Muscle of back (tissue), 3 donors: ENCODE measurements at regions not wholly inside any gene's neighbourhood (a gene's known extent, or its start where the extent isn't known, plus 50 kb on each side); places are given as distances from the start of the nearest gene placed in this dataset.
"Not testable (repeated sequence)": the region's sequence is repeated elsewhere in the genome, so short reads cannot be mapped to it uniquely, and the experiment has no call there.

Experiments used
- DNase-seq, 3 donors: peaks; one replicate each; pipeline versions ENCODE4 v3.0.0 to v3.0.0-alpha.2; 2013

DNA sequence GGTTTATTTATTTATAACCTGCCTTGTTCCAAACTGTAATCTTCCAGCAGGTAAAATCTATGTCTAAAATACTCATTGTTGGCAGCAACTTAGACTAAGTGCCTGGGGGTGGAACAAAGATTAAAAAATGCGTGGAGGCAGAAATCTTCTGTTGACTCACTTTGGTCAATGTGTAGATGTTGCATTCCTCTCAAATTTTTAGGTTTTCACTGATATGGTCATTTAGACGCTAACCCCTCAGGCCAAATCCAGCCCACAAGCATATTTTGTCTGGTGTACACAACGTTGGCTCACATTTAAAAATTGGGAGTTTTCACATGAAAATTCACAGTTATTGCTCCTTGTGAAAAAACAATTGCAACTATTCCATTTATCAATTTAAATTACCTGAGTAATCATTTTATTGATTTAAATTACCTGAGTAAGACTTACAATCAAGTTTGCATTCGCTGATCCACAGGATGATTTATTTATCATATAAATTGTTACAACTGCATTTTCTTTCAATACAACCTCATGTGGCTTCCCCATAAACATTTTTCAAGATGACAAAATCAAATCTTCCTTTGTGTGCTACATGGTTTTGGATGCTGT, 564.2 kb downstream of the TSN start:
- DNase-seq = no peak

- DNase-seq = no peak
Measured at GRCh38 chr2:122322815-122323214, 567.4 kb downstream of the TSN start.

DNA sequence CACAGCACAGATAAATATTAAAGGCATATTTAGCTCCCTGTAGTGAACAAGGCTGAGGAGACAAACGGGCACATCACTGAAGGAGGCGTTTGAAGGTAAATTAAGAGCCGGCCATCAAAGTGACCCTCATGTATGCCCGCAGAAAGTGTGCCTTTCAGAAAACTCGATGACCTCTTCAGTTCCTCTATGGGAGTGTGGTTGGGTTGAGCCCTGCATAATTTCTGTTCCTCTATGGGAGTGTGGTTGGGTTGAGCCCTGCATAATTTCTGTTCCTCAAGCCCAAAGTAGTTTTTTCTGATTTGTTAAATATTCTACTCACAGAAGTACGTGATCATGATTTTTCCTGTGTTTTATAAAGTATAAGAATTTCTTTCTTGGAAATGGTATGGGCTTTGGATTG, 568.5 kb downstream of the TSN start:
- DNase-seq = no peak

DNA sequence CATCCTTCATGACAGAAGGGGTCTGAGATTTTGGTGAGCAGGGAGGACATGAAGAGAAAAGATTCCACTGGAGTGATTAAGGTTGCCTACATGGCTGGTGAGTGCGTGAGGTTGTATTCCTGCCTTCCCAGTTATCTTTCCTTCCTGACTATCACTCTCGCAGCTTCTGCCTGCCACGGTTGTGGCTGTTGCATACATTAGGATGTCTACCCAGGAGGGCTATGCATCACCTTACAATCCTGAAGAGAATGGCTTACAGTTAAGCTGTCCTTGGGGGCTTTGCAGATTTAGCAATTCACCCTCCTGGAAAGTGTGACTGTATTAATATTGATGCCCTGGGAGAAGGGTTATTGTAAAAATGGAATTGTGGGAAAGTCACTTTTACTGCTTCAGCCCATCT, 571.0 kb downstream of the TSN start:
- DNase-seq = no peak

- DNase-seq = peak in 1 of 3 donors; percentile 44
Measured at GRCh38 chr2:122328816-122329215, 573.4 kb downstream of the TSN start.

- no peak for DNase-seq
Measured at GRCh38 chr2:122329278-122329677, 573.8 kb downstream of the TSN start.

DNA sequence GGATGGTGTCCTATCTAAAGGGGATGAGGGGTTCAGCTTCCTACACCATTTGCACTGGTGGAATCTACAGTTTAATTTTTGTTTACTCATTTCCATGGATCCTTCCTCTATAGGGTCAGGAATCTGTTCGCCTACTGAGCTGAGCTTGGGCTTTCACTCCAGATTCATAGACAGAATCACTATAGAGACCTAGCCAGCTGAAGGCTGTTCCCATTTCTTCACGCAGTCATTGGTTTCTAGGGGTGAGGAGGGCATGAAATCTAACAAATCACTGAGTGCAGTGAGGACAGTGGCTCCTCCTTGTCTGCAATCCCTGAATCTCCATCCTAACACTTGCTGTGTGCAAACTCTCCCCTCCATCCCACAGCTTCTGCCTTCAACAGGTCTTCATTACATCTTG, 578.5 kb downstream of the TSN start:
- no peak for DNase-seq

DNA sequence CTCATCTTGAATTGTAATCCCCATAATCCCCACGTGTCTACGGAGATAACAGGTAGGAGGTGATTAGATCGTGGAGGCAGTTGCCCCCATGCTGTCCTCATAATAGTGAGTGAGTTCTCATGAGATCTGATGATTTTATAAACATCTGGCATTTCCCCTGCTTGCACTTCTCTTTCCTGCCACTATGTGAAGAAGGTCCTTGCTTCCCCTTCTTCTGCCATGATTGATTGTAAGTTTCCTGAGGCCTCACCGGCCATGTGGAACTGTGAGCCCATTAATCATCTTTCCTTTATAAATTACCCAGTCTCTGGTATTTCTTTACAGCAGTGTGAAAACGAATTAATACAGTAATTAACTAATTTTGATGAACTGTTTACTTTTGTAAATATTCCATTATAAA, 582.5 kb downstream of the TSN start:
- no peak for DNase-seq

DNA sequence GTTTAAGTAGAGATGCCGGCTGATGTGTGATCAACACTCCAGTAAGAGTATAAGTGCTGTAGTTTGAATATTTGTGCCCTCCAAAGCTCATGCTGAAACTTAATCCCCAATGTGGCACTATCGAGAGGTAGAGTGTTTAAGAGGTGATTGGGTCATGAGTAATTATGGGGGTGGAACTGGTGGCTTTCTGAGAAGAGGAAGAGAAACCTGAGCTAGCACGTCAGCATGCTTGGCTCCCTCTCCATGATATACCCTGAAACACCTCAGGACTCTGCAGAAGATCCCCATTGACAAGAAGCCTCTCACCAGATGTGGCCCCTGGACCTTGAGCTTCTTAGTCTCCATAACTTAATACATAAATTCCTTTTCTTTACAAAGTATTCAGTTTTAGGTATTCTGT, 584.8 kb downstream of the TSN start:
- DNase-seq = no peak

DNA sequence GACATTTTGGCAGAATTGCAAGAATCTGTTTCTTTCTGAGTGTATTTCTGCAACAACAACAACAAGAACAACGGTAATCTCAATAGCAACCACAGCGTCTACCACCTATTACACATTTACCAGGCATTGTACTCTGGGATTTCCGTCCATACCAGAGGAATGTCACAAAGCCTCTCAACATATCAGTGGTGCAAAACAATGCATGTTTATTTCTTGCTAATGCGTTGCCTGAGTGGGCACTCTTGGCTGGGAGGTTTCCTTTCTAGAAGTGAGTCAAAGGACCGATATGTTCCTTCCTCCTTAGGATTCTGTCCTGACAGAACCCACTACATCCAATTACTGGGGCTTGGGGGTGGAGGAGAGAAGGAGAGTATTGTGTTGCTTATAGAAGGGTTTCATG, 585.6 kb downstream of the TSN start:
- DNase-seq = no peak

DNA sequence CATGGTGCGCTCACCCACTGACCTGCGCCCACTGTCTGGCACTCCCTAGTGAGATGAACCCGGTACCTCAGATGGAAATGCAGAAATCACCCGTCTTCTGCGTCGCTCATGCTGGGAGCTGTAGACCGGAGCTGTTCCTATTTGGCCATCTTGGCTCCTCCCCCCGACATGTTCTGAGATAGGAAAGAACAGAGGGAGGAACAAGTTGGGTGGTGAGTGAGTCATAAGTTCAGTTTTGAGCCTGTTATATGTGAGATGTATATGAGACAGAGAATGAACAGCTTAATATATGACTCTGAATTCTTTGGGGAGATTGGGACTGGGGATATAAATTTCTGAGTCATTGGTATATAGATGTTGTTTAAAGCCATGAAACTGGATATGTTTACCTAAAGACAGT, 596.7 kb downstream of the TSN start:
- not testable (repeated sequence) for DNase-seq

- no peak for DNase-seq
Measured at GRCh38 chr2:122357998-122358397, 602.5 kb downstream of the TSN start.

DNA sequence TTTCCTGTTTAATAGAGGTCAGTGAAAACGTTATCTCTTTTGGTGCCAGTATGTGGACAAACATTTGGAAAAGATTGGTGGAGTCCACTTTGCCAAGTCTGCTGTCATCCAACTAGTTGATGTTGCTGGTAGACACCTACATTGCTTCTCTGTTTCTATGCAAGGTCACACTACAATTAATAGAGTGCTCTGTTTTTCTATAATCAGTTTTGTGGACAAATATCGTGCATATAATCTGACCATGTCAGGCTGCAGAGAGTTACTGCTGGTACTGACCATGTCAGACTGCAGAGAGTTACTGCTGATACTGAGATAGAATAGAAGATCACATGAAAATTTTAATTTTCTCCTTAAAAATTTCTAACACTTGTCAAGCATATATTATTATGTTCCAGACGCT, 603.3 kb downstream of the TSN start:
- no peak for DNase-seq

DNA sequence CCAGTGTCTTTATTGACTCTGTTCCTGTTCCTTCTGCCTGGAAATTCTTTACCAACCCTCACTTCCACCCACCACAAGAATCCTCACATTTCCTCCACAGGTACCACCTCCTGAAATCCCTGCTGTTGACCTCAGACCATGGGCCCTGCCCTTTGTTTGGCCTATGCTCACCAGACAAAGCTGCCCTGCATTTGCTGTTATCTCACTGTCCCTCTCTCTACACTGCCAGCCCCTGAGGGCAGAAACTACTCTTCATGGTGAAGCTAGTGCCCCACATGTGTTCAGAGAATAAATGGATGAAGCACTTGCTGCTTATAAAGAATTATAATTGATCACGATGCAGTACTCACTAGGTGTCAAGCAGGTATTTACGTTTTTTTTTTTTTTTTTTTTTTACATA, 608.4 kb downstream of the TSN start:
- no peak for DNase-seq

DNA sequence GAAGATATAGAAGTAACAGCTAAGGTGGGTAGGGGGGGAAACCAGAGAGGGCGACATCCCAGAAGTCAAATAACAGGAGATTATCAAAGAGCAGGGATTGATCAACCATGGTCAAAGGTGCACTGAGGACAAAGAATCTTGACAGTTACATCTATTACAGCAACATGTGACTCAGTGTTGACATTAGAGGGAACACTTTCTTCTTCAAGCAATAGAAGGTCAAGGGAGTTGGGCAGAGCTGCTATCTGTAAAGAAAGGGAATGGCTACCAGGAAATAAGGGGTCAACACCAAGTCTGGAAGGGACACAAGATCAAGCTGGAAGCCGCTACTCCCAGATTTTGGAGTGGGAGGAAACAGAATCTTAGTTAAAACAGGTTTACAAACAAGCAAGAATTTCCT, 611.0 kb downstream of the TSN start:
- DNase-seq = peak in 1 of 3 donors; percentile 7

- DNase-seq = peak in 1 of 3 donors; percentile 25
Measured at GRCh38 chr2:122366969-122367645, 611.7 kb downstream of the TSN start.

- DNase-seq = no peak
Measured at GRCh38 chr2:122367646-122368010, 612.2 kb downstream of the TSN start.

DNA sequence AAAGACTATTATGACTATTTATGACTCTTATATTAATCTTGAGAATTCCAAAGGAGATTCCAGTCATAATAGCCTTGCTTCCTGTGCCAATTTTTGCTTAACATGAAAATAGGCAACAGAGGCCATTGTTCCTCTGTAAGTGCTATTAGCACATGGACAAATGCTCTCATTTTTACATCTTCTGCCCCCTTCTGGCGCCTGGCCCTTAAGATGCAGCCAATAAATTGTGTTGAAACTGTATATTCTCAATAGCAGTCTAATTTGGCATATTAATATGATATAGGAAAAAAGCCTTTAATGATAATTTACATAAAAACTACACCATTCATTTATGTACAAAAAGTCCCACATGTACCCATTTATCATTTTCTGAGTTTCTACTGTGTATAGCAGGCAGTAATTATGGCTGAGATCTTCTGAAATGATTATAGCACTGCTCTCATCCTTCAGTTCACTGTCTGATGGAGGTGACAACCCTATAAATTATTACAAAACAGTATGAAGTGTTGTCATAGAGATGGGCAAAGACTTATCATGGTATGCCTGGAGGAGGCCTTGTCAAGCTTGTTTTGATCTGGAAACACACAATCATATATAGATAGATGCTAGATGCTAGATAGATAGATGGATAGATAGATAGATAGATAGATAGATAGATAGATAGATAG, 613.3 kb downstream of the TSN start:
- no peak for DNase-seq

- DNase-seq = peak; percentile 7 to 75 (median 63)
Measured at GRCh38 chr2:122378521-122378920, 623.1 kb downstream of the TSN start.

DNA sequence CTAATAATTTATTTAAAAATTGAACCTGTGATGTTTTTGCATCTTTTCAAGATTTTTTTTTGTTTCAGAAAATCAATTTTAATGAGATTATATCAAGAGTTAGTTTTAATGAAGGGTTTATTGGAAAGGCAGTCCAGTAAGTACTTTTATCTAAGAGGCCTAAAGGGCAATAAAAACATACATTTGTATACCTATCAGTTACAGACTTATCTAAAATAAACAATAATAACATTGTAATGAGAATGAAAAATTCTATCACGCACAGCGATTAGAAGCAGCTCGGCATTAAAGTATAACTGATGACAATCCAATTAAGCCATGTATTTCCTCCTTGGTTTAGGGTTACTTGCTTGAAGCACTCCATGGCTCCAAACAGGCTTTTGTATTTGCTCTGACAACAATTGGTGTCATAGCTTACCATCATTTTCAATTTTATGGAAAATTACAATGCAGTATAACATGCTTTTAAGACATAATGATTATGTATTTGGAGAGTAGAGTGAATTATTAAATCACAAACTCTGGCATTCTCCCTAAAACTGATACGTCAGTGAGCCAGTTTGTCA, 629.4 kb downstream of the TSN start:
- no peak for DNase-seq

GRCh38 chr2:122388208-122388607, 632.8 kb downstream of the TSN start:
- DNase-seq = no peak

GRCh38 chr2:122389694-122390093, 634.2 kb downstream of the TSN start:
- no peak for DNase-seq

- no peak for DNase-seq
Measured at GRCh38 chr2:122390406-122390805, 635.0 kb downstream of the TSN start.
